Common myeloid progenitor, CD34-positive (primary cell): ENCODE measurements at regions not wholly inside any gene's neighbourhood (a gene's known extent, or its start where the extent isn't known, plus 50 kb on each side); places are given as distances from the start of the nearest gene placed in this dataset.
"Not testable (repeated sequence)": the region's sequence is repeated elsewhere in the genome, so short reads cannot be mapped to it uniquely, and the experiment has no call there.

ENCODE experiments used
- CTCF ChIA-PET: fragments of 350-600 bp; sonication (Branson Sonifier 250); formaldehyde crosslinking; loops from one replicate; lab custom pipeline; 2021; ENCODE audit warnings: antibody characterized with exemption; lab: Charles Lee
- POLR2A ChIA-PET: fragments of 350-600 bp; sonication (Branson Sonifier 250); formaldehyde crosslinking; loops from one replicate; lab custom pipeline; 2021; ENCODE audit warnings: antibody characterized with exemption; lab: Charles Lee
- DNase-seq, 3 donors: peaks; one replicate each; pipeline versions ENCODE4 v3.0.0 to v3.0.0-alpha.2; 2013
- H3K27ac ChIP-seq, 2 experiments: 1 replicate in 1 of 2; 2 replicates in 1 of 2; pipeline ENCODE4 v1.7.0; 2013; ENCODE audit warnings: inconsistent platforms in 2 of 2, low read length in 2 of 2, mild to moderate bottlenecking in 2 of 2, low read depth in 1 of 2, moderate library complexity in 1 of 2; ENCODE audit not compliant: severe bottlenecking in 2 of 2, insufficient read depth in 1 of 2, poor library complexity in 1 of 2
- H3K27me3 ChIP-seq, 5 experiments: replicated peaks in 2 of 5; 1 replicate in 3 of 5; 2 replicates in 2 of 5; pipeline versions ENCODE4 v1.6.1 to v1.7.0; 2013; ENCODE audit warnings: low read length in 4 of 5, mild to moderate bottlenecking in 2 of 5, moderate library complexity in 2 of 5, inconsistent platforms in 1 of 5; ENCODE audit not compliant: insufficient read depth in 5 of 5, control insufficient read depth in 4 of 5
- H3K36me3 ChIP-seq, 4 experiments: 1 replicate in 2 of 4; 2 replicates in 2 of 4; pipeline versions ENCODE4 v1.6.1 to v1.7.0; 2013; ENCODE audit warnings: low read length in 3 of 4, control low read depth in 1 of 4, mild to moderate bottlenecking in 1 of 4; ENCODE audit not compliant: control insufficient read depth in 4 of 4, insufficient read depth in 4 of 4
- H3K4me1 ChIP-seq, 4 experiments: 1 replicate in 3 of 4; 2 replicates in 1 of 4; pipeline versions ENCODE4 v1.6.1 to v1.7.1; 2013; ENCODE audit warnings: low read length in 3 of 4, mild to moderate bottlenecking in 3 of 4, control low read depth in 1 of 4, inconsistent platforms in 1 of 4, moderate library complexity in 1 of 4; ENCODE audit not compliant: control insufficient read depth in 4 of 4, insufficient read depth in 4 of 4; ENCODE audit errors: control extremely low read depth in 1 of 4
- H3K4me3 ChIP-seq, 7 experiments: 1 replicate in 4 of 7; 2 replicates in 3 of 7; pipeline versions ENCODE4 v1.5.1 to v1.7.0; 2013; ENCODE audit warnings: mild to moderate bottlenecking in 7 of 7, low read length in 6 of 7, moderate library complexity in 6 of 7, inconsistent platforms in 2 of 7, low read depth in 2 of 7, control low read depth in 1 of 7; ENCODE audit not compliant: insufficient read depth in 4 of 7, control insufficient read depth in 1 of 7; ENCODE audit errors: extremely low read depth in 1 of 7
- H3K9me3 ChIP-seq, 5 experiments: 1 replicate in 4 of 5; 2 replicates in 1 of 5; pipeline versions ENCODE4 v1.6.1 to v1.7.1; 2013; ENCODE audit warnings: low read length in 4 of 5, mild to moderate bottlenecking in 2 of 5, inconsistent platforms in 1 of 5, low read depth in 1 of 5, moderate library complexity in 1 of 5; ENCODE audit not compliant: control insufficient read depth in 4 of 5, insufficient read depth in 2 of 5; ENCODE audit errors: control extremely low read depth in 1 of 5
- WGBS: methylation state at CpG from one replicate; pipeline ENCODE4 v1.1.5; 2013; ENCODE audit not compliant: insufficient coverage; 5-methylcytosine and 5-hydroxymethylcytosine counted together

DNA sequence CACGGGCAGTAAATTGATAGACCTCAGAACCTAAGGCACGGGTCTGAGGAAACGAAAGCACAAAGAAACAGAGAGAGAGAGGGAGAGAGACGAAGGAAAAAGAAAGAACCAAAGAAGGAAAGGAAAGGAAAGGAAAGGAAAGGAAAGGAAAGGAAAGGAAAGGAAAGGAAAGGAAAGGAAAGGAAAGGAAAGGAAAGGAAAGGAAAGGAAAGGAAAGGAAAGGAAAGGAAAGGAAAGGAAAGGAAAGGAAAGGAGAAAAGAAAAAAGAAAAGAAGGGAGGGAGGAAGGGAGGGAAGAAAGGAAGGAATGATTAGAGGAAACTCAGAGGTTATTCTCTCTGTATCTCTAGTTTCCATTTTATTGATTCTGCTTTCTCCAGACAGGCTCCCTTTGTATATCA lies 302.6 kb upstream of the SLITRK3 start:
- POLR2A ChIA-PET, H3K4me1 ChIP-seq, H3K4me3 ChIP-seq, DNase-seq, H3K27ac ChIP-seq, H3K36me3 ChIP-seq, H3K27me3 ChIP-seq, H3K9me3 ChIP-seq, CTCF ChIA-PET: not testable (repeated sequence)
- WGBS: no CpG with 5 or more reads among the region's 4 CpGs

DNA sequence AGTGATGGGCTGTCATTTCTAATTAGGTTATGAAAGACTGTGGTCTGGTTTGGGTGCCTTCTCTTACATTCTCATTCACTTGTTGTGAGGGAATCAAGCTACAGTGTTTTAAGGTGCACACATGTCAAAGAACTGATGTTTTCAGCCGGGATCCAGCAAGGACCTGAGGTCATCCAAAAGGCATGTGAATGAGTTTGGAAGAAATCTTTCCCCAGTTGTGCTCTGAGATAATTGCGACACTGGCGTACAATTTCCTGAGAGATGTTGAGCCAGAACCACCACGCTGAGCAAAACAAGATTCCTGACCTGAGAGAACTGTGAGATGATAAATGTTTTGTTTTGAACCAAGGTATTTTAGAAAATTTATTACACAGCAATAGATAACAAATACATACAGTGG lies 295.3 kb upstream of the SLITRK3 start:
- no peaks in the 10 kb centered on the region for H3K36me3 ChIP-seq
- H3K27me3 ChIP-seq: no peaks in the 10 kb centered on the region
- no peak for DNase-seq
- H3K9me3 ChIP-seq: no peaks in the 10 kb centered on the region
- H3K27ac ChIP-seq: no peak overlapping the region
- H3K4me3 ChIP-seq: no peak overlapping the region
- ChIA-PET CTCF (no interaction called here), POLR2A (no interaction called here)
- WGBS: 91% methylated on average over 2 of the region's 4 CpGs
- H3K4me1 ChIP-seq: no peaks in the 10 kb centered on the region

DNA sequence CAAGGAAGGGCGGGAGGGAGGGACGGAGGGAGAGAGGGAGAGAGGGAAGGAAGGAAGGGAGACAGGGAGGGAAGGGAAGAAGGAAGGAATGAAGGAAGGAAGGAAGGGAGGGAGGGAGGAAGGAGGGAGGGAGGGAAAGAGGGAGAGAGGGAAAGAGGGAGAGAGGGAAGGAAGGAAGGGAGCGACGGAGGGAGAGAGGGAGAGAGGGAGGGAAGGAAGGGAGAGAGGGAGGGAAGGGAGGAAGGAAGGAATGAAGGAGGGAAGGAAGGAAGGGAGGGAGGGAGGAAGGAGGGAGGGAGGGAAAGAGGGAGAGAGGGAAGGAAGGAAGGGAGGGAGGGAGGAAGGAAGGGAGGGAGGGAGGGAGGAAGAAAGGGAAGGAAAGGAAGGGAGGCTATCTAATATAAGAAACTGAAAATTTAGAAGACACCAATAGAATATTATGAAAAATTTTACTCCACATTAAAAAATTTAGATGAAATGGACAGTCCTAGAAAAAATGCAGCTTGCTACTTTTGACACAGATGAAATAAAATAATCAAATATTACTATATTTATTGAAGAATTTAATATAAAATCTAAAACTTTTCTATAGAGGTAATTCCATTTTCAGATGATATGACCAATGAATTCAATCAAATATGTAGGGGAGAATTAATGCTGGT lies 280.3 kb upstream of the SLITRK3 start:
- H3K4me1 ChIP-seq: no peaks in the 10 kb centered on the region
- POLR2A ChIA-PET: no interaction called here
- 100% methylated on average over 3 of the region's 4 CpGs for WGBS
- no peaks in the 10 kb centered on the region for H3K27me3 ChIP-seq
- H3K4me3 ChIP-seq: no peak overlapping the region
- no peaks in the 10 kb centered on the region for H3K36me3 ChIP-seq
- CTCF ChIA-PET: no interaction called here
- DNase-seq: no peak
- H3K27ac ChIP-seq: no peak overlapping the region
- H3K9me3 ChIP-seq: peaks cover 0 to 4% (median 0%) of the 10 kb centered on the region in 5 experiments

DNA sequence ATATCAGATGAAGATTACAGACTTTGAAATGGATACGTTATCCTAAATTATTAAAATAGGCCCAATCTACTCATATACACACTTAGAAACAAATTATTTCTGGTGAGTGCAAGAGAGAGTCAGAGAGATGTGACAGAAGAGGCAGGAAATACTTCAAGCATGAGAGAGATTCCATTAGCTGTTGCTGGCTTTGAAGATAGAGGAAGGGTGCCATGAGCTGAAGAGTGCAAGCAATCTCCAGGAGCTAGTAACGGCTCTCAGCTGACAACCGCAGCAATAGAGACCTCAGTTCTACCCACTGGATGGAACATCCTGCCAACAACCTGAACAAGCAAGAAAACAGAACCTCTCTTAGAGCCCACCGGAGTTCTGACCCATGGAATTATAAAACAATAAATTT lies 270.7 kb upstream of the SLITRK3 start:
- no peaks in the 10 kb centered on the region for H3K36me3 ChIP-seq
- H3K9me3 ChIP-seq: no peaks in the 10 kb centered on the region
- no peak for DNase-seq
- ChIA-PET CTCF (no interaction called here), POLR2A (no interaction called here)
- no peaks in the 10 kb centered on the region for H3K27me3 ChIP-seq
- H3K4me3 ChIP-seq: no peak overlapping the region
- no peaks in the 10 kb centered on the region for H3K4me1 ChIP-seq
- 100% methylated on average over 2 of the region's 4 CpGs for WGBS
- H3K27ac ChIP-seq: no peak overlapping the region

DNA sequence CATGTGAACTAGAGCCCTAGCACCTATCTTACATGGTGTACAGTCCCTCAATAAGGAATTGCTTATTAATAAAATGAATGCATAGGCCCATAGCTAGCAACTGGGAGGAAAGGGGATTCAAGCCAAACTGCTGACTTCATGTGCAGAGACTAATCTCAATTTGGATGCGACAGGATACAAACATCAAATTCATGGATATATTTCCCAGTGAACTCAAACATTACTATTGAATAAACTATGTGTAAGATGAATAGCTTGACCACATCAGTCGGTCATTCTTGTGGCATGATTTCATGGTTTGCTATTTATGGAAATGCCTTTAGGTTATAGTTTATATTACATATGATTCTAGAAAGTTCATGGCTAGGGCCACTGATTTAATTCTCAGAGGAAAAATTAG lies 268.6 kb upstream of the SLITRK3 start:
- DNase-seq: no peak
- ChIA-PET POLR2A (no interaction called here), CTCF (no interaction called here)
- no peaks in the 10 kb centered on the region for H3K9me3 ChIP-seq
- no CpG with 5 or more reads among the region's 2 CpGs for WGBS
- H3K27ac ChIP-seq: no peak overlapping the region
- no peak overlapping the region for H3K4me3 ChIP-seq
- H3K4me1 ChIP-seq: no peaks in the 10 kb centered on the region
- no peaks in the 10 kb centered on the region for H3K36me3 ChIP-seq
- H3K27me3 ChIP-seq: no peaks in the 10 kb centered on the region

DNA sequence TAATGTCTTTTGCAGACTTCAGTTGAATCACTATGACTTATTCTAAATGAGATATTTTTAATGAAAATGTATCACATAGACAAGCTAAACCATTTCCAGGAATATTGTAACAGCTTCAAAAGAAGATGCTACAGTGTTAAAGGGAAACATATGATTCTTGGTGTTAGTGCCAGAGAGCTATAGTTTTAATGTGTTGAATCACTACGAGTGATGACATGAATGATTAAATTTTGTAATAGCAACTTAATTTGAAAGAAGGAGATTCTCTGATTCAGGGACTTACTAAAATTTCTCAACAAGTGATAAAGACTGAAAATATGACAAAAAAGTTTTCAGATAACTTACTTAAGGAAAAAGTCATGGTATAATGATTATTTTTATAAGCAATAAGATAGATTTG lies 267.3 kb upstream of the SLITRK3 start:
- no peak for DNase-seq
- Histone ChIP-seq H3K9me3 (no peaks in the 10 kb centered on the region), H3K27ac (no peak overlapping the region), H3K27me3 (no peaks in the 10 kb centered on the region), H3K36me3 (no peaks in the 10 kb centered on the region), H3K4me1 (no peaks in the 10 kb centered on the region), H3K4me3 (no peak overlapping the region)
- POLR2A ChIA-PET: no interaction called here
- no CpG with 5 or more reads among the region's 1 CpG for WGBS
- CTCF ChIA-PET: no interaction called here

DNA sequence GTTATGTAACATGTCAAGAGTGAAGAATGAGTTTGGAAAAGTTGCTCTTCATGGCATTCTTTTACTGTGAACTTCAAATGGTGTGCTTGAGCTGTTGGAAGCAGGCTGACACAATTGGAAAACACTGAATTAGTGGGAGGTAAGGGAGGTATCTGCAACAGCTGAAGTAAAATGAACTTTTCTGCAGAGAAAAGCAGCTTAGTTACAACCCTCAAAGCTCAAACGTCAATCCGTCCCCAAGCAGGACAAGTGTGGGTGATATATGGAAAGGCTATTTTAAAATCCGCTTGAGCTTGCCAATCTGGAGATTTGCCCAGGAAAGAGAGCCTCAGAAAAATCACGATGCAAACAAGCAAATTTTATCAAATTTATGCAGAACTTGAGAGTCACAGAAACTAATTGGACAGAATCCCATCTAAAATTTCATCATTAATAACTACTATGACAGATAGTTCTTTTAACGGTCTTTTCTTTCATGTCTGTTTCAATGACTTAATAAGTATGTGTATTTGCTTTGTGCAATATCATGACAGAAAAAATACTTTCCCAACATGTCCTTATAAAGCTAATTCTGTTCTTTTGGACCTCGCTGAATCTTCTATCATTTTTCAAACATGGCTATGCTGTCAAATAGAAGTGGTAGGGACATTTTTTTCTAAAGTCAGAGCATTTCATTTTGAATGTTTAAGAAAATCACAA lies 266.6 kb upstream of the SLITRK3 start:
- Histone ChIP-seq H3K4me3 (no peak overlapping the region), H3K4me1 (no peaks in the 10 kb centered on the region), H3K36me3 (no peaks in the 10 kb centered on the region), H3K27ac (no peak overlapping the region), H3K9me3 (no peaks in the 10 kb centered on the region), H3K27me3 (no peaks in the 10 kb centered on the region)
- CTCF ChIA-PET: no interaction called here
- no peak for DNase-seq
- WGBS: 92% methylated on average over 4 of the region's 6 CpGs
- POLR2A ChIA-PET: no interaction called here
